K562 (cell line): ENCODE measurements at regions not wholly inside any gene's neighbourhood (a gene's known extent, or its start where the extent isn't known, plus 50 kb on each side); places are given as distances from the start of the nearest gene placed in this dataset.

Experiments used
- ATAC-seq: fragments of 200-7000 bp; cut with Tn5 transposase; 3 replicates; pipeline ENCODE4 v1.9.1; 2020; ENCODE audit warnings: moderate library complexity
- BruUV-seq: library from RNA; stranded (reverse); fragments of 400-500 nt; replicated peaks from 2 replicates; lab custom pipeline; 2021; lab: Mats Ljungman, UMichigan
- CTCF ChIA-PET: fragments of 300-600 bp; formaldehyde crosslinking; extraction: SDS; loops from one replicate; lab custom pipeline; 2021; ENCODE audit warnings: low intra/inter-chr PET ratio; lab: Yijun Ruan, JAX
- POLR2A ChIA-PET: fragments of 300-600, 350-650 bp; sonication (Branson Sonifier 250); formaldehyde crosslinking; extraction: SDS; loops from one replicate; lab custom pipeline; 2021; ENCODE audit warnings: antibody characterized with exemption, inconsistent platforms; lab: Yijun Ruan, JAX
- DNase-seq, 4 experiments: peaks; one replicate each; pipeline versions ENCODE4 v3.0.0 to v3.0.0-alpha.2; 2011 to 2018; ENCODE audit warnings: low spot score in 3 of 4, mixed read lengths in 3 of 4; ENCODE audit errors: extremely low read depth in 1 of 4
- FAIRE-seq: peaks from 2 replicates; lab custom pipeline; 2011; peaks lifted over from hg19 to GRCh38; lab: Jason Lieb, UNC
- H2AFZ ChIP-seq: 2 replicates; pipeline ENCODE4 v1.6.0; 2011; ENCODE audit warnings: low read depth, low read length, control low read depth, inconsistent platforms
- H3K27ac ChIP-seq: fragments of 200-600 bp; 3 replicates; pipeline ENCODE4 v1.8.0; 2011; ENCODE audit warnings: low read depth, mild to moderate bottlenecking, control low read depth, inconsistent platforms, low read length, moderate library complexity, mixed read lengths; ENCODE audit errors: extremely low read depth
- H3K27me3 ChIP-seq, 2 experiments: fragments of 300-600 bp in 1 of 2; 2 replicates in 1 of 2; 3 replicates in 1 of 2; pipeline versions ENCODE4 v1.6.0 to v1.8.0; 2011; ENCODE audit warnings: inconsistent platforms in 2 of 2, low read length in 2 of 2, mild to moderate bottlenecking in 1 of 2, mixed read lengths in 1 of 2, moderate library complexity in 1 of 2; ENCODE audit not compliant: control insufficient read depth in 2 of 2, insufficient read depth in 2 of 2
- H3K36me3 ChIP-seq: fragments of 300-600 bp; 3 replicates; pipeline ENCODE4 v1.8.0; 2011; ENCODE audit warnings: mild to moderate bottlenecking, low read length, inconsistent platforms; ENCODE audit not compliant: control insufficient read depth, insufficient read depth
- H3K4me1 ChIP-seq, 2 experiments: fragments of 200-600 bp in 1 of 2; replicated peaks in 1 of 2; 2 replicates in 1 of 2; 3 replicates in 1 of 2; pipeline versions ENCODE4 v1.5.1 to v1.8.0; 2011; ENCODE audit warnings: inconsistent platforms in 2 of 2, low read length in 2 of 2, mild to moderate bottlenecking in 1 of 2, mixed read lengths in 1 of 2, moderate library complexity in 1 of 2; ENCODE audit not compliant: control insufficient read depth in 2 of 2, insufficient read depth in 2 of 2
- H3K4me2 ChIP-seq: 2 replicates; pipeline ENCODE4 v1.6.1; 2011; ENCODE audit warnings: low read length, control low read depth, inconsistent platforms, mixed read lengths; ENCODE audit not compliant: insufficient read depth
- H3K4me3 ChIP-seq: fragments of 200-600 bp; sonication (generic), shearing (Covaris generic); 2 replicates; pipeline ENCODE4 v1.5.1; 2016; ENCODE audit warnings: control low read depth, inconsistent platforms
- H3K79me2 ChIP-seq: fragments of 200-600 bp; 3 replicates; pipeline ENCODE4 v1.8.0; 2011; ENCODE audit warnings: low read length, inconsistent platforms; ENCODE audit not compliant: control insufficient read depth, insufficient read depth
- H3K9ac ChIP-seq, 2 experiments: 2 replicates each; pipeline versions ENCODE4 v1.6.0 to v1.6.1; 2011; ENCODE audit warnings: low read depth in 2 of 2, low read length in 2 of 2, control low read depth in 1 of 2, inconsistent platforms in 1 of 2, mild to moderate bottlenecking in 1 of 2, mixed read lengths in 1 of 2; ENCODE audit not compliant: insufficient read depth in 1 of 2
- H3K9me1 ChIP-seq: one replicate; pipeline ENCODE4 v1.6.0; 2011; ENCODE audit warnings: inconsistent platforms, mild to moderate bottlenecking, low read length, moderate library complexity; ENCODE audit not compliant: control insufficient read depth, insufficient read depth
- H3K9me3 ChIP-seq: replicated peaks from 2 replicates; pipeline ENCODE4 v1.5.1; 2011; ENCODE audit warnings: low read depth, low read length, inconsistent platforms; ENCODE audit not compliant: control insufficient read depth, insufficient read depth
- H4K20me1 ChIP-seq: replicated peaks from 2 replicates; pipeline ENCODE4 v1.6.1; 2011; ENCODE audit warnings: low read length, inconsistent platforms, mixed read lengths; ENCODE audit not compliant: control insufficient read depth, insufficient read depth
- CEBPG ChIP-seq, 3 experiments: fragments of 200-800 bp in 1 of 3; sonication (Bioruptor generic) in 1 of 3; sonication (generic) in 1 of 3; formaldehyde crosslinking in 1 of 3; IDR thresholded peaks in 2 of 3; conservative IDR thresholded peaks in 1 of 3; 2 replicates each; pipeline versions ENCODE4 v1.6.1 to v1.8.0; 2016 to 2022; ENCODE audit warnings: missing compliant biosample characterization in 2 of 3, missing genetic modification characterization in 2 of 3, mild to moderate bottlenecking in 1 of 3, missing genetic modification reagents in 1 of 3
- CHCHD3 ChIP-seq: fragments of 250-450 bp; sonication (Bioruptor Pico); IDR thresholded peaks from 2 replicates; pipeline ENCODE4 v2.1.2; 2022; ENCODE audit warnings: mild to moderate bottlenecking
- FOXK2 ChIP-seq, 2 experiments: fragments of 450-650 bp; IDR thresholded peaks in 1 of 2; conservative IDR thresholded peaks in 1 of 2; 2 replicates each; pipeline ENCODE4 v1.6.1; 2016; ENCODE audit warnings: low read depth in 2 of 2, mild to moderate bottlenecking in 1 of 2
- GTF2A2 ChIP-seq: IDR thresholded peaks from 2 replicates; pipeline ENCODE4 v1.6.1; 2016; ENCODE audit warnings: mild to moderate bottlenecking, missing genetic modification characterization, missing compliant biosample characterization
- MEF2A ChIP-seq: IDR thresholded peaks from 2 replicates; pipeline ENCODE4 v1.6.1; 2011; ENCODE audit warnings: low read depth, mild to moderate bottlenecking, low read length, moderate library complexity; ENCODE audit not compliant: control insufficient read depth
- NFATC3 ChIP-seq: fragments of 450-650 bp; IDR thresholded peaks from 2 replicates; pipeline ENCODE4 v1.6.1; 2017; ENCODE audit warnings: mild to moderate bottlenecking
- NFIX ChIP-seq: fragments of 250-450 bp; sonication (Bioruptor Pico); IDR thresholded peaks from 2 replicates; pipeline ENCODE4 v1.4.0; 2020; ENCODE audit warnings: low read depth, mild to moderate bottlenecking, moderate library complexity
- NR4A1 ChIP-seq, 2 experiments: fragments of 250-450 bp in 1 of 2; fragments of 450-650 bp in 1 of 2; sonication (Bioruptor Pico) in 1 of 2; IDR thresholded peaks; 2 replicates each; pipeline versions ENCODE4 v1.4.0 to v1.6.1; 2016 to 2020; ENCODE audit warnings: mild to moderate bottlenecking in 2 of 2, missing compliant biosample characterization in 1 of 2, missing genetic modification characterization in 1 of 2, moderate library complexity in 1 of 2
- POLR2A ChIP-seq: fragments of 450-650 bp; conservative IDR thresholded peaks from 2 replicates; pipeline ENCODE4 v1.6.1; 2016
- WGBS: fragments of 100-300 bp; shearing (Covaris generic); methylation state at CpG from one replicate; pipeline ENCODE4 v1.1.6; 2016; ENCODE audit warnings: low coverage, mixed read lengths; ENCODE audit not compliant: insufficient coverage; ENCODE audit errors: missing lambda C conversion rate; 5-methylcytosine and 5-hydroxymethylcytosine counted together
- in situ Hi-C: fragments of 300-500 bp; cut with MboI; formaldehyde crosslinking; loops from 4 replicates; pipeline ENCODE4 v1.15.0; 2018; ENCODE audit warnings: inconsistent platforms, mixed read lengths
- intact Hi-C: fragments of 100-400 bp; cut with micrococcal nuclease; formaldehyde crosslinking; loops from 2 replicates; pipeline ENCODE4 v1.14.2; 2022
- TF ChIP-seq, protein P1 (sequence below): sonication (generic); formaldehyde crosslinking; IDR thresholded peaks from 2 replicates; pipeline ENCODE4 v1.5.0; 2020; ENCODE audit warnings: missing genetic modification reagents
- TF ChIP-seq, protein P2 (sequence below): sonication (generic); formaldehyde crosslinking; IDR thresholded peaks from 2 replicates; pipeline ENCODE4 v1.9.0; 2022; ENCODE audit warnings: mild to moderate bottlenecking, missing genetic modification reagents

DNA sequence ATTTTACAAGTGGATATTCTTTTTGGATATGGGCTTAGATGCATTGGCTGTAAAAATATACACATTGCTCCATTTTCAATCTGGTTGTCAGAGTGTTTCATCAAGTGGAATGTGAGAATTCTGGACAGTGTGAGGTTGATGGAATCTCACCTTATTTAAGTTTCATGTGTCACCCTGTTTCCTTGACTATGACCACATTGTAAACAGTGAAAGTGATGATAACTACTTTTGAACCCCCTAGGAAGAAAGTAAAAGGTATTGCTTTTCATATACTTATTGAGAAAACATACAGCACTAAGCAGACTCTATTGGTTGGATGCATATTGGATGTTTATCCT, 490.5 kb upstream of the RAG2 start (continued):
- TF ChIP-seq NR4A1 (CRISPR knock-in tag; IDR thresholded peaks at IDR 0.05) (no peak), NR4A1 (tag; IDR thresholded peaks at IDR 0.05) (no peak)

DNA sequence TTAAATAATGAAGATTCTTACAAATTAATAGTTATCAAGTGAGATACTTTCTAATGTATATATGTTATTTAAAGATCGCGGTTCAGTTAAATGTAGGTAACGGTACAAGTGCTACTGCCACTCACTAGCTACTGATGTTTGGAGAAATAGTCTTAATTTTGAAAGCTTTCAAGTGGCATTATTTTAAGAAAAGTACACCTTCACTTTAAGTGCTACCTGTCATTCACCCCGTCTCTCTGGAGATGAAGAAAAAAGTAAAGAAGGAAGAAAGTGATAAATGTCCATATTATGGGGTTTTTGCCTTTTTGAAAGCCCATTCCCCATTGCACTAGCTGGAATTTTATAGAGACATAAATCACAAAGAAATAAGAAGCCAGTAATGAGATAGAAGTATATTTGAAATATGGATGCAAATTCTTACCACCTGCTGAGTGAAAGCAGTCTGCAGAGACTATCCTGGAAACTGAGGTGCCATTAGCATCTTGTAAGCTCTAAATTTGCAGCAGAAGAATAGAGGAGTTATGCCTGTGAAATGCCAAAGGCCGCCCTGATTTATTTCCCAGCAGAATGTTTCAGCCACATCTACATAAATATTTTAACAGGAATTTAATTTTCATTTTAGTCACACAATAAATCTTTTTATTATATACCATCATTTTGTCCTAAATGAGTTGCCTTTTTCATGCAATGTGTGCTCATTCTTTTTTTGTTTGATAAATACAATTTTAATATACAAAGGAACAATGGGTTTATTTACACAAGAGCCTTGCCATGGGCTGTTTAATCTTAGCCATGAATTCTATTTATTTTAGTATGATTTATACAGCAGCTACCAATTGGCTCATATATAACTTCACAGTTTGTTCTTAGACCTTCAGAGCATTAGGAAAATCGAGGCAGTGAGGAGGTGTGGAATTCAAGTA, 489.9 kb upstream of the RAG2 start:
- no peak overlapping the region for H3K4me2 ChIP-seq
- CTCF ChIA-PET: no interaction called here
- ATAC-seq: no peak
- no peaks in the 10 kb centered on the region for H3K36me3 ChIP-seq
- intact Hi-C loops (no loop called here), in situ Hi-C loops (no loop called here)
- H3K79me2 ChIP-seq: no peaks in the 10 kb centered on the region
- no peak for FAIRE-seq
- H3K9me1 ChIP-seq: no peaks in the 10 kb centered on the region
- DNase-seq: no peak
- 0% methylated on average over 6 of the region's 6 CpGs for WGBS
- no peak overlapping the region for H2AFZ ChIP-seq
- no peak overlapping the region for H3K4me3 ChIP-seq
- no TSS peak for BruUV-seq
- H3K27me3 ChIP-seq: no peaks in the 10 kb centered on the region
- no peak overlapping the region for H3K27ac ChIP-seq
- no peak overlapping the region for H3K9ac ChIP-seq
- no peaks in the 10 kb centered on the region for H4K20me1 ChIP-seq
- H3K9me3 ChIP-seq: no peaks in the 10 kb centered on the region
- POLR2A ChIA-PET: no interaction called here
- TF ChIP-seq NFATC3 (no peak), CHCHD3 (CRISPR knock-in tag) (no peak), MEF2A (no peak), GTF2A2 (tag) (no peak), FOXK2 (conservative IDR thresholded peaks at IDR 0.05 in 1 of 2, IDR thresholded peaks at IDR 0.05 in 1 of 2; ENCODE audit: low read depth in 2 of 2) (no peak), NFIX (CRISPR knock-in tag) (no peak), POLR2A (no peak), CEBPG (CRISPR knock-in tag; IDR thresholded peaks at IDR 0.05) (no peak), CEBPG (tag; conservative IDR thresholded peaks at IDR 0.05 in 1 of 2, IDR thresholded peaks at IDR 0.05 in 1 of 2) (no peak)
- TF ChIP-seq, protein P1, sequence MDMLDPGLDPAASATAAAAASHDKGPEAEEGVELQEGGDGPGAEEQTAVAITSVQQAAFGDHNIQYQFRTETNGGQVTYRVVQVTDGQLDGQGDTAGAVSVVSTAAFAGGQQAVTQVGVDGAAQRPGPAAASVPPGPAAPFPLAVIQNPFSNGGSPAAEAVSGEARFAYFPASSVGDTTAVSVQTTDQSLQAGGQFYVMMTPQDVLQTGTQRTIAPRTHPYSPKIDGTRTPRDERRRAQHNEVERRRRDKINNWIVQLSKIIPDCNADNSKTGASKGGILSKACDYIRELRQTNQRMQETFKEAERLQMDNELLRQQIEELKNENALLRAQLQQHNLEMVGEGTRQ (CRISPR knock-in tag): no peak
- TF ChIP-seq, protein P2, sequence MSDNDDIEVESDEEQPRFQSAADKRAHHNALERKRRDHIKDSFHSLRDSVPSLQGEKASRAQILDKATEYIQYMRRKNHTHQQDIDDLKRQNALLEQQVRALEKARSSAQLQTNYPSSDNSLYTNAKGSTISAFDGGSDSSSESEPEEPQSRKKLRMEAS (CRISPR knock-in tag): no peak
- H3K4me1 ChIP-seq: no peaks in the 10 kb centered on the region
